GM18517 (cell line): ENCODE measurements at regions not wholly inside any gene's neighbourhood (a gene's known extent, or its start where the extent isn't known, plus 50 kb on each side); places are given as distances from the start of the nearest gene placed in this dataset.
"Not testable (repeated sequence)": the region's sequence is repeated elsewhere in the genome, so short reads cannot be mapped to it uniquely, and the experiment has no call there.

Source experiments
- ATAC-seq: cut with Tn5 transposase; IDR thresholded peaks from one replicate; pipeline ENCODE4 v1.9.1; 2021; ENCODE audit warnings: mild to moderate bottlenecking, moderate library complexity; ENCODE audit not compliant: unreplicated experiment

GRCh38 chr11:64428693-64429092, 69.7 kb downstream of the RPS6KA4 start:
- ATAC-seq: no peak

GRCh38 chr11:64429970-64430369, 71.0 kb downstream of the RPS6KA4 start:
- ATAC-seq: no peak

GRCh38 chr11:64430645-64431044, 71.7 kb downstream of the RPS6KA4 start:
- no peak for ATAC-seq

GRCh38 chr11:64436000-64436399, 77.0 kb downstream of the RPS6KA4 start:
- no peak for ATAC-seq

- ATAC-seq: no peak
Observed at GRCh38 chr11:64437426-64437825, 78.5 kb downstream of the RPS6KA4 start.

GRCh38 chr11:64438986-64439771, 80.2 kb downstream of the RPS6KA4 start:
- ATAC-seq: no peak

- ATAC-seq: not testable (repeated sequence)
Observed at GRCh38 chr11:64439772-64440491, 81.0 kb downstream of the RPS6KA4 start.

- no peak for ATAC-seq
Observed at GRCh38 chr11:64441127-64441526, 82.2 kb downstream of the RPS6KA4 start.

GRCh38 chr11:64443001-64443400, 84.0 kb downstream of the RPS6KA4 start:
- no peak for ATAC-seq

- ATAC-seq: no peak
Observed at GRCh38 chr11:64444838-64445441, 86.0 kb downstream of the RPS6KA4 start.

- no peak for ATAC-seq
Observed at GRCh38 chr11:64445651-64446050, 86.7 kb downstream of the RPS6KA4 start.

GRCh38 chr11:64447831-64448598, 89.1 kb downstream of the RPS6KA4 start:
- no peak for ATAC-seq

GRCh38 chr11:64448599-64449380, 89.8 kb downstream of the RPS6KA4 start:
- ATAC-seq: no peak

GRCh38 chr11:64449381-64450167, 90.6 kb downstream of the RPS6KA4 start:
- peak; percentile 64 for ATAC-seq

GRCh38 chr11:64450168-64450560, 91.2 kb downstream of the RPS6KA4 start:
- no peak for ATAC-seq

GRCh38 chr11:64451856-64452255, 92.9 kb downstream of the RPS6KA4 start:
- no peak for ATAC-seq

- ATAC-seq: no peak
Observed at GRCh38 chr11:64453466-64453865, 94.5 kb downstream of the RPS6KA4 start.

- ATAC-seq: no peak
Observed at GRCh38 chr11:64455456-64456261, 96.7 kb downstream of the RPS6KA4 start.
